IMR-90 (cell line): ENCODE measurements at regions not wholly inside any gene's neighbourhood (a gene's known extent, or its start where the extent isn't known, plus 50 kb on each side); places are given as distances from the start of the nearest gene placed in this dataset.

Experiments
- BHLHE40 ChIP-seq: fragments of 150-350 bp; IDR thresholded peaks from 2 replicates; pipeline ENCODE4 v1.6.1; 2016; ENCODE audit warnings: mild to moderate bottlenecking, low read depth, low read length
- CEBPB ChIP-seq: IDR thresholded peaks from 2 replicates; pipeline ENCODE4 v1.6.1; 2012; ENCODE audit warnings: low read depth, low read length, improper control_type of control experiment
- CHD1 ChIP-seq: IDR thresholded peaks from 2 replicates; pipeline ENCODE4 v1.6.1; 2012; ENCODE audit warnings: low read depth, low read length, improper control_type of control experiment
- CTCF ChIP-seq: conservative IDR thresholded peaks from 2 replicates; pipeline ENCODE4 v1.5.1; 2012; ENCODE audit warnings: mild to moderate bottlenecking, low read depth, low read length, improper control_type of control experiment
- FOS ChIP-seq: fragments of 150-350 bp; IDR thresholded peaks from 2 replicates; pipeline ENCODE4 v1.6.1; 2016; ENCODE audit warnings: low read depth, low read length
- MAFK ChIP-seq: IDR thresholded peaks from 2 replicates; pipeline ENCODE4 v1.6.1; 2012; ENCODE audit warnings: low read depth, low read length, improper control_type of control experiment
- MXI1 ChIP-seq: IDR thresholded peaks from 2 replicates; pipeline ENCODE4 v1.6.1; 2012; ENCODE audit warnings: low read depth, mild to moderate bottlenecking, low read length, moderate library complexity, borderline replicate concordance
- NFE2L2 ChIP-seq: fragments of 150-350 bp; IDR thresholded peaks from 2 replicates; pipeline ENCODE4 v1.6.1; 2016; ENCODE audit warnings: low read depth, mild to moderate bottlenecking, low read length
- POLR2A ChIP-seq: IDR thresholded peaks from 2 replicates; pipeline ENCODE4 v1.6.1; 2012; ENCODE audit warnings: mild to moderate bottlenecking, low read depth, low read length
- RAD21 ChIP-seq: IDR thresholded peaks from 2 replicates; pipeline ENCODE4 v1.6.1; 2012; ENCODE audit warnings: low read length, improper control_type of control experiment
- RCOR1 ChIP-seq: IDR thresholded peaks from 2 replicates; pipeline ENCODE4 v1.6.1; 2012; ENCODE audit warnings: mild to moderate bottlenecking, low read length, improper control_type of control experiment; ENCODE audit not compliant: insufficient replicate concordance
- RFX5 ChIP-seq: IDR thresholded peaks from 2 replicates; pipeline ENCODE4 v1.8.0; 2012; ENCODE audit warnings: low read depth, mild to moderate bottlenecking, low read length, moderate library complexity
- SMC3 ChIP-seq: fragments of 150-350 bp; IDR thresholded peaks from 2 replicates; pipeline ENCODE4 v1.6.1; 2016; ENCODE audit warnings: low read depth, mild to moderate bottlenecking, antibody characterized with exemption, low read length, moderate library complexity
- USF2 ChIP-seq: fragments of 150-350 bp; IDR thresholded peaks from 2 replicates; pipeline ENCODE4 v1.6.1; 2017; ENCODE audit warnings: mild to moderate bottlenecking, antibody characterized with exemption, low read length, low read depth

GRCh38 chr3:40899286-40899712 is 300.0 kb upstream of the CTNNB1 start:
- TF ChIP-seq CTCF (no peak), POLR2A (no peak), USF2 (no peak), MAFK (no peak), MXI1 (no peak), RAD21 (no peak), CHD1 (no peak), BHLHE40 (no peak), CEBPB (no peak), RFX5 (no peak), FOS (no peak), RCOR1 (no peak), NFE2L2 (no peak), SMC3 (no peak)
